SK-N-SH (cell line): ENCODE measurements at regions not wholly inside any gene's neighbourhood (a gene's known extent, or its start where the extent isn't known, plus 50 kb on each side); places are given as distances from the start of the nearest gene placed in this dataset.

ENCODE experiments used
- CTCF ChIA-PET: fragments of 300-600, 350-600 bp; formaldehyde crosslinking; extraction: SDS; loops from one replicate; lab custom pipeline; 2021; lab: Yijun Ruan, JAX
- POLR2A ChIA-PET: fragments of 350-600 bp; sonication (Branson Sonifier 250); formaldehyde crosslinking; extraction: SDS; loops from one replicate; lab custom pipeline; 2020; ENCODE audit warnings: antibody characterized with exemption, inconsistent platforms; lab: Yijun Ruan, JAX
- DNase-seq: peaks from one replicate; pipeline ENCODE4 v3.0.0; 2012
- H2AFZ ChIP-seq: fragments of 200-600 bp; sonication (generic); 2 replicates; pipeline ENCODE4 v1.8.1; 2016; ENCODE audit warnings: antibody characterized with exemption, mild to moderate bottlenecking, low read depth
- H3F3A ChIP-seq: fragments of 200-600 bp; sonication (generic); replicated peaks from 2 replicates; pipeline ENCODE3; 2016; ENCODE audit warnings: antibody characterized with exemption, mild to moderate bottlenecking; ENCODE audit not compliant: insufficient read depth
- H3K27ac ChIP-seq, 2 experiments: fragments of 200-500 bp in 1 of 2; fragments of 200-600 bp in 1 of 2; sonication (Bioruptor generic) in 1 of 2; sonication (generic), shearing (Covaris generic) in 1 of 2; 2 replicates each; pipeline versions ENCODE4 v1.5.1 to v1.6.1; 2014 to 2016; ENCODE audit warnings: low read depth in 2 of 2, inconsistent platforms in 1 of 2, low read length in 1 of 2, mild to moderate bottlenecking in 1 of 2, mixed read lengths in 1 of 2
- H3K27me3 ChIP-seq: fragments of 200-600 bp; sonication (generic), shearing (Covaris generic); 2 replicates; pipeline ENCODE4 v1.6.1; 2016; ENCODE audit warnings: mixed run types; ENCODE audit not compliant: insufficient read depth
- H3K36me3 ChIP-seq, 2 experiments: fragments of 200-500 bp in 1 of 2; fragments of 200-600 bp in 1 of 2; sonication (Bioruptor generic) in 1 of 2; sonication (generic) in 1 of 2; replicated peaks in 1 of 2; 2 replicates each; pipeline versions ENCODE3 to v1.5.1; 2014 to 2016; ENCODE audit warnings: low read length in 1 of 2, mild to moderate bottlenecking in 1 of 2; ENCODE audit not compliant: insufficient read depth in 2 of 2, control insufficient read depth in 1 of 2
- H3K4me1 ChIP-seq, 2 experiments: fragments of 200-500 bp in 1 of 2; fragments of 200-600 bp in 1 of 2; sonication (Bioruptor generic) in 1 of 2; sonication (generic), shearing (Covaris generic) in 1 of 2; 2 replicates each; pipeline versions ENCODE4 v1.5.1 to v1.6.1; 2014 to 2016; ENCODE audit warnings: low read depth in 1 of 2, low read length in 1 of 2, mixed run types in 1 of 2; ENCODE audit not compliant: insufficient read depth in 2 of 2, control insufficient read depth in 1 of 2
- H3K4me2 ChIP-seq: fragments of 200-600 bp; sonication (generic), shearing (Covaris generic); 2 replicates; pipeline ENCODE4 v1.6.1; 2017; ENCODE audit warnings: mixed run types
- H3K4me3 ChIP-seq, 2 experiments: fragments of 200-500 bp in 1 of 2; fragments of 200-600 bp in 1 of 2; sonication (Bioruptor generic) in 1 of 2; sonication (generic), shearing (Covaris generic) in 1 of 2; 2 replicates each; pipeline versions ENCODE4 v1.5.1 to v1.8.1; 2014 to 2016; ENCODE audit warnings: low read depth in 2 of 2, inconsistent platforms in 1 of 2, low read length in 1 of 2, mild to moderate bottlenecking in 1 of 2, mixed read lengths in 1 of 2, moderate library complexity in 1 of 2
- H3K79me2 ChIP-seq: fragments of 200-600 bp; sonication (generic); 2 replicates; pipeline ENCODE4 v1.8.1; 2017; ENCODE audit warnings: mild to moderate bottlenecking; ENCODE audit not compliant: insufficient read depth
- H3K9ac ChIP-seq: fragments of 200-600 bp; sonication (generic); 2 replicates; pipeline ENCODE4 v1.6.1; 2017; ENCODE audit warnings: mixed run types
- H3K9me2 ChIP-seq: fragments of 200-600 bp; sonication (generic); 2 replicates; pipeline ENCODE4 v1.6.1; 2017; ENCODE audit warnings: mixed run types
- H3K9me3 ChIP-seq: fragments of 200-600 bp; sonication (generic); 2 replicates; pipeline ENCODE4 v1.6.1; 2017; ENCODE audit warnings: mixed run types, mild to moderate bottlenecking, moderate library complexity
- H4K20me1 ChIP-seq: fragments of 200-600 bp; sonication (generic); 2 replicates; pipeline ENCODE4 v1.6.1; 2017; ENCODE audit warnings: mild to moderate bottlenecking, mixed run types; ENCODE audit not compliant: insufficient read depth
- CHD2 ChIP-seq: fragments of 150-350 bp; IDR thresholded peaks from 2 replicates; pipeline ENCODE4 v1.6.1; 2018; ENCODE audit warnings: low read length; ENCODE audit not compliant: partially characterized antibody
- EP300 ChIP-seq, 2 experiments: IDR thresholded peaks; 2 replicates each; pipeline versions ENCODE4 v1.4.0 to v1.6.1; 2012; ENCODE audit warnings: borderline replicate concordance in 1 of 2, low read depth in 1 of 2, low read length in 1 of 2
- FOXJ3 ChIP-seq: sonication (generic); formaldehyde crosslinking; IDR thresholded peaks from 2 replicates; pipeline ENCODE4 v1.5.1; 2020; ENCODE audit warnings: mild to moderate bottlenecking, missing genetic modification reagents
- FOXM1 ChIP-seq: IDR thresholded peaks from 2 replicates; pipeline ENCODE4 v1.4.0; 2012; ENCODE audit warnings: low read depth, mild to moderate bottlenecking
- GABPA ChIP-seq: IDR thresholded peaks from 2 replicates; pipeline ENCODE4 v1.4.0; 2012; ENCODE audit warnings: low read depth, mild to moderate bottlenecking
- IRF3 ChIP-seq: fragments of 150-350 bp; IDR thresholded peaks from 2 replicates; pipeline ENCODE4 v1.6.1; 2016; ENCODE audit warnings: mild to moderate bottlenecking, low read depth, low read length
- JUND ChIP-seq: IDR thresholded peaks from 2 replicates; pipeline ENCODE4 v1.4.0; 2012
- MAX ChIP-seq: IDR thresholded peaks from 2 replicates; pipeline ENCODE4 v1.4.0; 2012; ENCODE audit warnings: low read depth
- MXI1 ChIP-seq: IDR thresholded peaks from 2 replicates; pipeline ENCODE4 v1.6.1; 2012; ENCODE audit warnings: mild to moderate bottlenecking, low read depth, low read length, improper control_type of control experiment
- NRF1 ChIP-seq: IDR thresholded peaks from 2 replicates; pipeline ENCODE4 v1.6.1; 2012; ENCODE audit warnings: low read depth, mild to moderate bottlenecking, low read length
- POLR2AphosphoS5 ChIP-seq: IDR thresholded peaks from 2 replicates; pipeline ENCODE4 v1.6.1; 2012; ENCODE audit warnings: low read depth, low read length
- REST ChIP-seq: IDR thresholded peaks from 2 replicates; pipeline ENCODE4 v1.6.1; 2012; ENCODE audit warnings: mild to moderate bottlenecking, low read depth, low read length, moderate library complexity
- WGBS: methylation state at CpG from one replicate; pipeline ENCODE4 v1.1.6; 2017; ENCODE audit warnings: low lambda C conversion rate; 5-methylcytosine and 5-hydroxymethylcytosine counted together

GRCh38 chr2:8489221-8489620 is 192.6 kb upstream of the ID2 start (continued):
- TF ChIP-seq MAX = no peak
- TF ChIP-seq JUND = no peak
- no peak for TF ChIP-seq FOXM1
- TF ChIP-seq POLR2AphosphoS5 = no peak
- TF ChIP-seq REST = no peak
- TF ChIP-seq GABPA = no peak

GRCh38 chr2:8489751-8490150 is 192.1 kb upstream of the ID2 start:
- CTCF ChIA-PET = no interaction called here
- H3K9me2 ChIP-seq = no peaks in the 10 kb centered on the region
- no peak overlapping the region for H3K4me3 ChIP-seq
- H3K36me3 ChIP-seq = no peaks in the 10 kb centered on the region
- no peaks in the 10 kb centered on the region for H3F3A ChIP-seq
- no peaks in the 10 kb centered on the region for H3K9me3 ChIP-seq
- H3K4me1 ChIP-seq = peaks cover 0 to 10% of the 10 kb centered on the region in 2 experiments; a peak in 2 of 4 replicates
- H3K27me3 ChIP-seq = no peaks in the 10 kb centered on the region
- H4K20me1 ChIP-seq = no peaks in the 10 kb centered on the region
- no peak overlapping the region for H3K4me2 ChIP-seq
- H2AFZ ChIP-seq = no peak overlapping the region
- H3K9ac ChIP-seq = no peak overlapping the region
- no peak overlapping the region for H3K27ac ChIP-seq
- TF ChIP-seq CHD2 (no peak), EP300 (IDR thresholded peaks at IDR 0.05; ENCODE audit: borderline replicate concordance in 1 of 2, low read depth in 1 of 2, low read length in 1 of 2) (no peak), IRF3 (no peak), FOXJ3 (CRISPR knock-in tag) (no peak), NRF1 (no peak), MXI1 (no peak), JUND (no peak)
- H3K79me2 ChIP-seq = no peaks in the 10 kb centered on the region
- POLR2A ChIA-PET = no interaction called here
- no peak for DNase-seq
- WGBS = 84% methylated on average over 8 of the region's 8 CpGs
